ENCODE measurements at regions not wholly inside any gene's neighbourhood (a gene's known extent, or its start where the extent isn't known, plus 50 kb on each side); places are given as distances from the start of the nearest gene placed in this dataset.
"Not testable (repeated sequence)": the region's sequence is repeated elsewhere in the genome, so short reads cannot be mapped to it uniquely, and the experiment has no call there.

DNA sequence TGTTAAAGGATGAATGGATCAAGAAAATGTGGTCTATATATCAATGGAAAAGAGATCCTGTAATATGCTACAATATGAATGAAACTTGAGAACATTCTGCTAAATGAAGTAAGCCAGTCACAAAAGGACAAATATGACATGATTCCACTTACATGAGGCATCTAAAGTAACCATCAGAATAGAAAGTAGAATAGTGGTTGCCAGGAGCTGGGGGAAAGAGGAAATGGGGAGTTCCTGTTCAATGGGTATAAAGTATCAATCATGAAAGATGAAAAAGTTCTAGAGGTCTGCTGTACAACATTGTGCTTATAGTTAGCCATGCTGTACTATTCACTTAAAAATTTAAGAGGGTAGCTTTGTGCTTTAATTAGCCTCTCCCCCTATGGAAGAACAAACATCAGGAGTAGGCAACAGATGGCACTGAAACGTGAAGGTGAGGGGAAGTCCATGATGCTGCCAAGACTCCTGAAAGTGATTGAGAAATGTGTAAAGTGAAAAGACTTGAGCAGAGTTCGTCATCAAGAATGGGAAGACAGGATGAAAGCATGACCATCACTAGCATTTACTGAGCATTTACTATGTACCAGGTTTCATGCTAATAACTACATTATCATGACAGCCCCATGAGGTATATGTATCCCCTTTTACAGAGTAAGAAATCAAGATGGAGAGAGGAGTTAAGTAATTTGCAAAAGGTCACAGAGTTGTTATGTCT is 167.2 kb downstream of the CYB561 start:
- TF ChIP-seq POLR2A (IDR thresholded peaks at IDR 0.05) (no peak), CTCF (IDR thresholded peaks at IDR 0.05) (no peak), EP300 (IDR thresholded peaks at IDR 0.05) (no peak)
- H3K4me3 ChIP-seq = no peak overlapping the region
- DNase-seq = no peak

GRCh38 chr17:63279498-63280230 is 166.4 kb downstream of the CYB561 start:
- H3K36me3 ChIP-seq = no peaks in the 10 kb centered on the region
- no peak overlapping the region for H3K27ac ChIP-seq
- intact Hi-C loops (cut with DNase I) = no loop called here
- no peaks in the 10 kb centered on the region for H3K27me3 ChIP-seq
- DNase-seq = no peak
- no peaks in the 10 kb centered on the region for H3K9me3 ChIP-seq
- H3K4me1 ChIP-seq (ENCODE audit: insufficient read depth) = no peaks in the 10 kb centered on the region
- no peak for TF ChIP-seq EP300 (IDR thresholded peaks at IDR 0.05)
- whole genome bisulfite sequencing, 3 donors = 81 to 98% (median 88%) methylated on average over 2 of the region's 2 CpGs
- no peak overlapping the region for H3K4me3 ChIP-seq

More for the DNA sequence above, 167.2 kb downstream of the CYB561 start:
- intact Hi-C loops (cut with DNase I) = no loop called here
- H3K27me3 ChIP-seq = no peaks in the 10 kb centered on the region
- no peaks in the 10 kb centered on the region for H3K36me3 ChIP-seq
- no peak overlapping the region for H3K27ac ChIP-seq
- H3K4me1 ChIP-seq (ENCODE audit: insufficient read depth) = no peaks in the 10 kb centered on the region
- 86 to 95% (median 89%) methylated on average over 2 of the region's 2 CpGs for WGBS, 3 donors
- no peaks in the 10 kb centered on the region for H3K9me3 ChIP-seq

DNA sequence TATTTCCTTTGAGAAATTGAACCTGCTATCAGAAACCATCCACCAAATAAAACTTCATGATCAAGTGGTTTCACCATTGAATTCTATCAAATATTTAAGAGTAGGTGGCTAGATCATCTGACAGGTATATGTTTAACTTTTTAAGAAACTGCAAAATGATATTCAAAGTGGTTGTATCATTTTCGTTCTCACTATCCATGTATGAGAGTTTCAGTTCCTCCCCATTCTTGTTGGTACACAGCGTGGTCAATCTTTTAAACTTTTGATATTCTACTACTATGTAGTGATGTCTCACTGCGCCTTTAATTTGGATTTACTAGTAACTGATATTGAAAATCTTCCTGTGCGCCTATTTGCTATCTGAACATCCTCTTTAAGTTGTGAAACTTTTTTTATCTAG is 163.7 kb downstream of the CYB561 start:
- Histone ChIP-seq H3K36me3 (no peaks in the 10 kb centered on the region), H3K27me3 (no peaks in the 10 kb centered on the region), H3K4me3 (no peak overlapping the region), H3K4me1 (ENCODE audit: insufficient read depth) (no peaks in the 10 kb centered on the region), H3K27ac (no peak overlapping the region), H3K9me3 (no peaks in the 10 kb centered on the region)
- intact Hi-C loops (cut with DNase I) = no loop called here
- no peak for DNase-seq
- 94 to 98% (median 96%) methylated on average over 4 of the region's 4 CpGs for WGBS, 3 donors
- TF ChIP-seq EP300 (IDR thresholded peaks at IDR 0.05) (no peak), POLR2A (IDR thresholded peaks at IDR 0.05) (no peak), CTCF (IDR thresholded peaks at IDR 0.05) (no peak)

DNA sequence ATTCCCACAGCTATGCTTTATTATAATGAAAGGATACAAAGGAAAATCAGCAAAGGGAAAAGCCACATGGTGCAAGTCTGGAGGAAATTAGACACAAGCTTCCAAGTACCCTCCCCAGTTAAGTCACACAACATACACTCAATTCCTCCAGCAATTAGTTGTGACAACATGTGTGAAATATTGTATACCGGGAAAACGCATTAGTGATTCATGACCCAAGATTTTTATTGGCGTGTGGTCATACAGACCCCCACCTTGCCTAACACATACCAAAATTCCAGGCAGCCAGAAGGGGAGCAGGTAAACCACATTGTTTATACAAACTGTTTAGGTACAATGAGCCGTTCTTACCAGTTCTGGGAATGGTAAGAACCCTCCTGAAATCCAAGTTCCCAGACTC is 160.6 kb downstream of the CYB561 start:
- H3K4me3 ChIP-seq = no peak overlapping the region
- H3K27ac ChIP-seq = no peak overlapping the region
- H3K9me3 ChIP-seq = no peaks in the 10 kb centered on the region
- no peak for TF ChIP-seq POLR2A (IDR thresholded peaks at IDR 0.05)
- TF ChIP-seq EP300 (IDR thresholded peaks at IDR 0.05) = no peak
- TF ChIP-seq CTCF (IDR thresholded peaks at IDR 0.05) = no peak
- no peak for DNase-seq
- H3K4me1 ChIP-seq (ENCODE audit: insufficient read depth) = no peaks in the 10 kb centered on the region
- no peaks in the 10 kb centered on the region for H3K27me3 ChIP-seq
- intact Hi-C loops (cut with DNase I) = no loop called here
- no peaks in the 10 kb centered on the region for H3K36me3 ChIP-seq
- 96 to 100% (median 97%) methylated on average over 4 of the region's 4 CpGs for WGBS, 3 donors

DNA sequence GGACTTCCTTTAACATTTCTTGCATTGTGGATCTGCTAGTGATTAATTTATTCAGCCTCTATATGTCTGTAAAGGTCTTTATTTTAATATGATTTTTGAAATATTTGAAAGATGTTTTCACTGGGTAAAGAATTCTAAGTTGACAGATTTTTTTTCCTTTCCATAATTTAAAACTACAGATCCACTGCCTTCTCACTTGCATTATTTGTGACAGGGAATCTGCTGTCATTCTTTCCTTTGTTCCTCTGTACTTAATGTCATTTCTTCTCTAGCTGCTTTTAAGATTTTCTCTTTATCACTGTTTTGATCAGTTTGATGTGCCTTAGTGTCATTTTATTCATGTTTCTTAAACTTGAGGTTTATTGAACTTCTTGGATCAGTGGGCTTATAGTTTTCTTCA is 159.9 kb downstream of the CYB561 start:
- H3K27ac ChIP-seq = no peak overlapping the region
- no peaks in the 10 kb centered on the region for H3K9me3 ChIP-seq
- no peak for DNase-seq
- no peaks in the 10 kb centered on the region for H3K36me3 ChIP-seq
- intact Hi-C loops (cut with DNase I) = no loop called here
- H3K4me1 ChIP-seq (ENCODE audit: insufficient read depth) = no peaks in the 10 kb centered on the region
- H3K4me3 ChIP-seq = no peak overlapping the region
- no peak for TF ChIP-seq POLR2A (IDR thresholded peaks at IDR 0.05)
- TF ChIP-seq EP300 (IDR thresholded peaks at IDR 0.05) = no peak
- no peak for TF ChIP-seq CTCF (IDR thresholded peaks at IDR 0.05)
- no peaks in the 10 kb centered on the region for H3K27me3 ChIP-seq

GRCh38 chr17:63287006-63287405 is 159.1 kb downstream of the CYB561 start:
- WGBS, 3 donors = 97 to 98% (median 97%) methylated on average over 4 of the region's 4 CpGs
- H3K9me3 ChIP-seq; H3K27ac ChIP-seq; H3K4me3 ChIP-seq; H3K4me1 ChIP-seq (ENCODE audit: insufficient read depth); H3K36me3 ChIP-seq; H3K27me3 ChIP-seq; intact Hi-C loops (cut with DNase I); DNase-seq: not testable (repeated sequence)

All from ovary (tissue), 7 donors.